WTC11 (cell line): ENCODE measurements at regions not wholly inside any gene's neighbourhood (a gene's known extent, or its start where the extent isn't known, plus 50 kb on each side); places are given as distances from the start of the nearest gene placed in this dataset.
A peak's percentile ranks its signal among the peaks of the same experiment; 100 is the strongest.

Source experiments
- ATAC-seq: fragments of 200-7000 bp; cut with Tn5 transposase; 2 replicates; pipeline ENCODE4 v1.10.0; 2021; ENCODE audit warnings: mild to moderate bottlenecking, moderate library complexity
- CTCF ChIA-PET: fragments of 300-600 bp; sonication (Branson Sonifier 250); formaldehyde crosslinking; loops from one replicate; lab custom pipeline; 2021; ENCODE audit warnings: antibody characterized with exemption; lab: Charles Lee
- POLR2A ChIA-PET: fragments of 350-600 bp; sonication (Branson Sonifier 250); formaldehyde crosslinking; loops from one replicate; lab custom pipeline; 2021; ENCODE audit warnings: antibody characterized with exemption; lab: Charles Lee
- DNase-seq: peaks from one replicate; pipeline ENCODE4 v3.0.0; 2021; ENCODE audit warnings: low spot score
- H3K27ac Mint-ChIP-seq: 2 replicates; pipeline ENCODE4 v1.8.0; 2021; ENCODE audit warnings: mixed read lengths
- H3K27me3 Mint-ChIP-seq: 2 replicates; pipeline ENCODE4 v1.8.0; 2021; ENCODE audit warnings: low read depth, mild to moderate bottlenecking, moderate library complexity, mixed read lengths
- H3K36me3 Mint-ChIP-seq: 2 replicates; pipeline ENCODE4 v1.8.0; 2021; ENCODE audit warnings: mixed read lengths
- H3K4me1 Mint-ChIP-seq: 2 replicates; pipeline ENCODE4 v1.8.0; 2022; ENCODE audit warnings: mixed read lengths
- H3K4me3 Mint-ChIP-seq: 2 replicates; pipeline ENCODE4 v1.8.0; 2021; ENCODE audit warnings: mild to moderate bottlenecking, moderate library complexity, mixed read lengths
- H3K9me3 Mint-ChIP-seq: 2 replicates; pipeline ENCODE4 v1.8.0; 2021; ENCODE audit warnings: mixed read lengths
- ARID4B ChIP-seq: sonication (generic); formaldehyde crosslinking; IDR thresholded peaks from 2 replicates; pipeline ENCODE4 v1.8.0; 2023; ENCODE audit warnings: missing genetic modification reagents, mild to moderate bottlenecking, borderline replicate concordance
- CREM ChIP-seq: sonication (generic); formaldehyde crosslinking; IDR thresholded peaks from 2 replicates; pipeline ENCODE4 v1.8.1; 2022; ENCODE audit warnings: mild to moderate bottlenecking, missing genetic modification reagents, moderate library complexity
- E2F5 ChIP-seq: sonication (generic); formaldehyde crosslinking; IDR thresholded peaks from 2 replicates; pipeline ENCODE4 v1.8.1; 2022; ENCODE audit warnings: mild to moderate bottlenecking, moderate library complexity, missing genetic modification reagents
- IRF1 ChIP-seq: sonication (generic); formaldehyde crosslinking; IDR thresholded peaks from 2 replicates; pipeline ENCODE4 v1.8.0; 2023; ENCODE audit warnings: missing genetic modification reagents
- JUN ChIP-seq: sonication (generic); formaldehyde crosslinking; IDR thresholded peaks from 2 replicates; pipeline ENCODE4 v1.8.0; 2023; ENCODE audit warnings: mild to moderate bottlenecking, missing genetic modification reagents
- KAT7 ChIP-seq: sonication (generic); formaldehyde crosslinking; IDR thresholded peaks from 2 replicates; pipeline ENCODE4 v1.8.1; 2023; ENCODE audit warnings: missing genetic modification reagents, mild to moderate bottlenecking, borderline replicate concordance
- NFATC4 ChIP-seq: fragments of 250-450 bp; sonication (Bioruptor Pico); IDR thresholded peaks from 2 replicates; pipeline ENCODE4 v1.9.0; 2021; ENCODE audit warnings: mild to moderate bottlenecking
- NFYB ChIP-seq: sonication (generic); formaldehyde crosslinking; conservative IDR thresholded peaks from 2 replicates; pipeline ENCODE4 v1.8.0; 2022; ENCODE audit warnings: low read depth, missing genetic modification reagents
- PRDM15 ChIP-seq: sonication (generic); formaldehyde crosslinking; IDR thresholded peaks from 2 replicates; pipeline ENCODE4 v1.8.0; 2022; ENCODE audit warnings: missing genetic modification reagents
- SOX15 ChIP-seq: fragments of 250-450 bp; sonication (Bioruptor Pico); IDR thresholded peaks from 2 replicates; pipeline ENCODE4 v1.9.0; 2021; ENCODE audit warnings: mild to moderate bottlenecking
- STAT6 ChIP-seq: sonication (generic); formaldehyde crosslinking; conservative IDR thresholded peaks from 2 replicates; pipeline ENCODE4 v1.8.1; 2023; ENCODE audit warnings: mild to moderate bottlenecking, low read depth, missing genetic modification reagents, moderate library complexity
- TEAD1 ChIP-seq: sonication (generic); formaldehyde crosslinking; IDR thresholded peaks from 2 replicates; pipeline ENCODE4 v1.8.0; 2022; ENCODE audit warnings: mild to moderate bottlenecking, missing genetic modification reagents
- ZBTB21 ChIP-seq: sonication (generic); formaldehyde crosslinking; IDR thresholded peaks from 2 replicates; pipeline ENCODE4 v1.8.1; 2023; ENCODE audit warnings: mild to moderate bottlenecking, missing genetic modification reagents, borderline replicate concordance
- ZBTB43 ChIP-seq: sonication (generic); formaldehyde crosslinking; IDR thresholded peaks from 2 replicates; pipeline ENCODE4 v1.8.1; 2023; ENCODE audit warnings: mild to moderate bottlenecking, missing genetic modification reagents
- ZNF121 ChIP-seq: sonication (generic); formaldehyde crosslinking; IDR thresholded peaks from 2 replicates; pipeline ENCODE4 v1.8.0; 2023; ENCODE audit warnings: missing genetic modification reagents
- ZNF138 ChIP-seq: sonication (generic); formaldehyde crosslinking; conservative IDR thresholded peaks from 2 replicates; pipeline ENCODE4 v1.8.1; 2022; ENCODE audit warnings: mild to moderate bottlenecking, moderate library complexity, missing genetic modification reagents
- ZNF232 ChIP-seq: sonication (generic); formaldehyde crosslinking; IDR thresholded peaks from 2 replicates; pipeline ENCODE4 v1.8.0; 2022; ENCODE audit warnings: mild to moderate bottlenecking, missing genetic modification reagents
- ZNF416 ChIP-seq: fragments of 250-450 bp; sonication (Bioruptor Pico); IDR thresholded peaks from 2 replicates; pipeline ENCODE4 v1.9.0; 2021; ENCODE audit warnings: mild to moderate bottlenecking, inconsistent platforms
- ZNF425 ChIP-seq: fragments of 250-450 bp; sonication (Bioruptor Pico); conservative IDR thresholded peaks from 2 replicates; pipeline ENCODE4 v1.9.0; 2021; ENCODE audit warnings: mild to moderate bottlenecking

GRCh38 chr15:31840849-31841476, 189.4 kb upstream of the CHRNA7 start (continued):
- no peak for TF ChIP-seq PRDM15 (CRISPR knock-in tag)
- TF ChIP-seq IRF1 (CRISPR knock-in tag), result no peak
- TF ChIP-seq STAT6 (CRISPR knock-in tag), result no peak
- TF ChIP-seq ARID4B (CRISPR knock-in tag), result no peak
- TF ChIP-seq ZNF425 (CRISPR knock-in tag), result no peak
- TF ChIP-seq ZNF138 (CRISPR knock-in tag), result no peak
- TF ChIP-seq ZNF416 (CRISPR knock-in tag), result no peak

- Mint-ChIP-seq H3K9me3 (no peaks in the 10 kb centered on the region), H3K4me1 (no peaks in the 10 kb centered on the region), H3K27me3 (no peaks in the 10 kb centered on the region; the same call in 1 of the 2 replicates), H3K36me3 (no peaks in the 10 kb centered on the region), H3K4me3 (no peak overlapping the region), H3K27ac (peak overlapping the region; percentile 28; the same call in 1 of the 2 replicates)
- ATAC-seq (no peak), DNase-seq (no peak)
- ChIA-PET POLR2A (no interaction called here), CTCF (no interaction called here)
- TF ChIP-seq CREM (CRISPR knock-in tag) (no peak), ZNF232 (CRISPR knock-in tag) (no peak), JUN (CRISPR knock-in tag) (no peak), ZBTB43 (CRISPR knock-in tag) (no peak), ZBTB21 (CRISPR knock-in tag) (no peak), KAT7 (no peak), ZNF121 (CRISPR knock-in tag) (no peak), NFYB (no peak), TEAD1 (CRISPR knock-in tag) (no peak), E2F5 (no peak), SOX15 (CRISPR knock-in tag) (no peak), NFATC4 (no peak)
Observed at GRCh38 chr15:31842532-31843195, 187.7 kb upstream of the CHRNA7 start.
